Stimulated activated CD4-positive, alpha-beta T cell treated with anti-CD3 and anti-CD28 coated beads, Interleukin-4, amount 100 ng/mL, for 24 hours (primary cell): ENCODE measurements at regions not wholly inside any gene's neighbourhood (a gene's known extent, or its start where the extent isn't known, plus 50 kb on each side); places are given as distances from the start of the nearest gene placed in this dataset.

Source experiments
- DNase-seq: peaks from one replicate; pipeline ENCODE4 v3.0.0-alpha.2; 2020

DNA sequence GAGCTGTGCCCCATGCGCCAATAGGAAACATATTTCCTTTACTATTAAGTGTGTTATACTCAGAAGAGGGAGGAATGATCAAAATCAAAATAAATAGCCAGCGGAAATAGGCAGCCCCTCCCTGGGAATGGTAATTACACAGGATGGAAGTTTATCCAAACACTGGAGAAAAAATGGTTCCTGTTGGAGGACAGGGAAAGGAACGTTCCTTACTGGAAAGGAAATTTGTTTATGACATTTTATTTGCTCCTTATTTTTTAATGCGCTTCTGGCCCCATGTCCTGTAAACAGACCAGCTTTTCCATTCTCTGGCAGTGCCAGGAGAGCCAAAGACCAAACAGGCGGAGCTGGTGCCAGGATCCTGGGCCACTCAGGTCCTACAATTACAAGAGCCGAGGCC, 273.7 kb downstream of the SOX9 start:
- no peak for DNase-seq

DNA sequence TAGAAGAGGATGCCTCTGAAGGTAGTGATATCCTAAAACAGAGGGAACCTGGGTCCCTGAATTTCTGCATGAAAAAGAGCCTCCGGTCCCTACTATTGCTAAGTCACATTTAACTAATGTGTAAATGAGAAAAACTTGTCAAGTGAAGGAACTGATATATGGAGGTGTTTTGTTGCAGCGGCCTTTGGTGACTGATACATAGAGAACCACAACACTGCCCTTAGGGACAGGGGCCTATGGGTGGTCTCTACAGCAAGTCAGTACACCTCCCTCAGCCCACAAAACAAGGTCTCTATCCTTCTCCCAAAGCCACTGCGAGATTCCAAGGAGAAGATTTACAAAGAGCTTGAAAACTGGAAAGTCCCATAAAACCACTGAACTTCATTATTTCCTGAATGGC, 275.3 kb downstream of the SOX9 start:
- no peak for DNase-seq

DNA sequence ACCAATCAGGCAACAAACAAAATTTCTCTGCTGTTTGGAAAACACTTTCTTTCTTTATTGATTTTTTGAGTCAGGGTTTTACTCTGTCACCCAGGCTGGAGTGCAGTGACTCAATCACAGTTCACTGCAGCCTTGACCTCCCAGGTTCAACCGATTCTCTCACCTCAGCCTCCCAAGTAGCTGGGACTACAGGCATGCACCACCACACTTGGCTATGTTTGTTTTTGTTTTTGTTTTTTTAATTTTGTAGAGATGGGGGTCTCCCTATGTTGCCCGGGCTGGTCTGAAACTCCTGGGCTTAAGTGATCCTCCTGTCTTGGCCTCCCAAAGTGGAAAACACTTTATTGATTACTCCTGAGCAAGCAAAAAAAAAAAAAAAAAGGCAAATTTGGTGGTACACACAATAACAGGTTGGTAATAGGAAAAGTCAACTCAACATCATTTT, 276.4 kb downstream of the SOX9 start:
- DNase-seq: no peak

DNA sequence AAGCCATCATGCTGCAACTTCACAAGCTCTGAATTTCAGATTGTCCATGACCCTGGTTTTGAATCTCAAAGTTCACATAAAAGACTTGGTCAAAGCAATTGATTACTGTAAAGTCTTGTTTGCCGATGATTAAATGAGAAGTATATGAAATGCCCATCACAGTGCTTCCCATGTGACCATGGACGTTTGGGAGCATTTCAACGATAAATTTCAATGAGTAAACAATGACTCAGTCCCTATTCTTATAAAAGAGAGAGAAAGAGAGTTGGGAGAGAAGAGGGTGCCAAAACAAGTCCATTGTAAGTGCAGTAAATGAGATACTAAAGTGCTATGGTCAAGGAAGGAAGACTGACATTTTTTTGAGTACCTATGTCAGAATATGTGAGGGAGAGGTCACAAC, 276.9 kb downstream of the SOX9 start:
- DNase-seq: no peak

DNA sequence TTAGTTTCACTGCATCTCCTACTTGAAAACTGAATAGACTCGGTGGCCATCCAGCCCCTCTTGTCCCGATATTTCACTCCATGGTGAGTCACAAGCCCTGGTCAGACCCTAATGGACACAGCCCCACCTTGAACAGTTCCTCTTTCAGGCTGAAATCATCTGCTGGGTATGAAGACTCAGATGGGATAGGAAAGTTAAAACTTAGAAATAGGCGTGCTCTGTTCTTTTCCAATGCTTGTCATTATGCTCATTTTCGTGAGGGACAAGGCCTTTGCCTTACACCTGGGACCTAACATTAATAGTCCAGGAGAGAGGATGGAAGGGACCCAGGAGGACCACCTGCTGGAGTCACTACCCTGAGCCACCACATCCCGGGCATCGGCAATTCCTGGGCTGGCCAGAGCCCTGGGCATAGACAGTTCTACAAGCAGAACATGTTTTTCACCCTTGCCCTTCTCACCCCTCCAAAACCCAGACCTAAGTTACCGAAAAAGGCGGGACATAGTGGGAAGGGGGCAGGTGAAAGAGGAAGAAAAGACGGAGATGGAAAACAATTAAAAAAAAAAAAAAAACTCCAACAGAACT, 278.3 kb downstream of the SOX9 start:
- DNase-seq: no peak

DNA sequence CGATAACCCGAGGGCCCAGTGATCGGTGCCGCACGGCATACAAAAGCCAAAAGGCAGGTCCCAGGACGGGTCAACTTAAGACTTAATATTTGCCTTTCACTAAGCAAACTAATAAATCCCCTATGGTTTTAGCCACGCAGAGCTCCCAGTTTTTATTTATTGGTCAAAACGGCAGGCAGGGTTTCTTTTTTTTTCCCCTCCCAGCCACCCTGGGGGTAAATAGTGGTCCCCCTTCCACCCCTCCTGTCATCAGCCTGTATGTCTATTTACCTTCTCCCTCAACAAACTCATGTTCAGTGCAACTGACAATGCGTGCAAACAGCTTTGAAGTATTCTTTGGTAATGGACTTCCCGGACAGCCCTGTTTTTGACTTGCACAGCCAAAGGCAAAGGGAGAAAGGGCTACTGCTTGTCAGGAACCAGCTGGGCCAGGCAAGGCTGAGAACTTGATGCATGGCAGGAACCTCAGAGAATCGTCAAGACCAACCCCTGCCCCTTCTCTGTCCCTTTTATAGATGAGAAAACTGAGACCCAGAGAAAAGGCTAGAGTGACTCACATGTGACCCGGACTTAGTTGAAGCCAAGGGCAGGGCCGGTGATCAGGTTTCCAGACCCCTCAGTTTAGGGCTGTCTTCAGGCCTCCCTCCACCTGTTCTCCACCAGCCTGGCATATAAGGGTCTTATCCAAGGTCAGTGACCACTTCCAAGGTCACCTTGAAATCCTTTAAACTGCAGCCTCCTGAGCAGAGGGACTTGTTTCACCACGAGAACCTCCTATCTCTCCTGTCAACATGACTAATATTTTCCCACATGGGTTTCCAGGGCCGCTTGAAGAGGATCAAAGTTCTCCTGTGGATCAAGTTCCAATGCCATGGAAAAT, 279.0 kb downstream of the SOX9 start:
- DNase-seq: no peak

DNA sequence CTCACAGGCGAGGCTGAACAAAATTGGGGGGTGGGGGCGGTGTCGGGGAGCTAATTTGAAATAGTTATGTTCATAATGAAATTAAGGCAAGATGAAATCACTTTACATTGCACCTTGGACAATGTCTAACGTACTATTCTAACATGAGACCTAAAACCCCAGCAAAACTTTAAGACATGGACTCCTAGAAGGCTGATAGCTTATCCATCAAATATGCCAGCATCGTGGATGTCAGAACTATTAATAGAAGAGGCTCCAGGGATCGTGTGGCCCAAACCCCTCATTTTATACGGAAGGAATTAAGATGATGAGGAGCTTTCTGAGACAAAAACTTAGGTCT, 279.6 kb downstream of the SOX9 start:
- DNase-seq: no peak

DNA sequence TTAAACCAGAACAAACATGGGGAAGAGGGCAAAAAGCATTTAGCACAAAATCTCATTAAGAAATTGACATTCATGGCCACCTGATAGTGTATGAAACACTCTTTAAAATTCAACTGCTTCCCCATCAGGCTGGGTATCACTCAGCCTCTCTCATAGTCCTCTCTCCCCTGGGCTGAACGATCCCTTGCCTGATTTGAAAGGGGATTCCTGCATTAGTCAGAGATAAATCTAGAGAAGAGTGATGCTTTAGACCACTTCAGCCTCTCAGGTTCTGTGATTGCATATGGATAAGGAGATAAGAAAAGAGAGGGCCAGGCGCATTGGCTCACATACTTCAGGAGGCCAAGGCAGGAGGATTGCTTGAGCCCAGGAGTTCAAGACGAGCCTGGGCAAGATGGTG, 280.0 kb downstream of the SOX9 start:
- DNase-seq: no peak

DNA sequence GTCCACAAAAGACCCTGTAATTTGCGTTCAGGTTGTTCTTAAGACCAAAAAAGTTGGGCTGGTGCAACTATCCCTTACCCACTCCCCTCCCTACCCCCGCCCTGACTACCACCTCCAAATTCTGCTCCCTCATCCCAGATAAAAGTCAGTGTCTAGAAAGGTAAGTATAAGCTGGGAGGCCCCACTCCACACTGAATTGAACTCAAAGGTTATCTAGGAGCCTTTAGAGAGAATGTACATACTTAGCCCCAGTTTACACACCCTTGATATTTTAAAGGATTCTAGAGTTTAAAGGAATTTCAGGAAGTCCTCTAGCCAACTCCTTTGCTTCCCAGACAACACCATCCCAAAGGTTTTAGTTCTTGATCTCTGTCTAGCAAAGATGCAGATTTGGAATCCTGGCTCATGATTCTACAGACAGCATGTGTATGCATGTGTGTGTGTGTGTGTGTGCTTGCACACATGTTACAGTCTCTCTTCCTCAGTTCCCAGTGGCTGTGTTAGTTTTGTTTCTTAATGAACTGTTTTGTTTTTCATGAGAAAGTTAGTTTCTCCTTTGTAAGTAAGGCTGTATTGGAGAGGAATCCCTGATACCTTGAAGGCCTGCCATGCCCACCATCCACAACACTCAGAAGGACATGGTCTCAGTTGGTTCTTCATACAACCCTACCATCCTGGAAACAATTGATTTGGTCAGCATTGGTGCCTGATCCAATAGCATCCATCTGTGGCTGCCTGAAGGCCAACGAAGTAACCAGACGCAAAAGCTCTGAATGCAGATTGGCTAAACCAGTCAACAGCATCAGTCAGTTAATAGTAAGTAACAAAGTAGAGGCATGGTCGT, 281.3 kb downstream of the SOX9 start:
- DNase-seq: no peak

DNA sequence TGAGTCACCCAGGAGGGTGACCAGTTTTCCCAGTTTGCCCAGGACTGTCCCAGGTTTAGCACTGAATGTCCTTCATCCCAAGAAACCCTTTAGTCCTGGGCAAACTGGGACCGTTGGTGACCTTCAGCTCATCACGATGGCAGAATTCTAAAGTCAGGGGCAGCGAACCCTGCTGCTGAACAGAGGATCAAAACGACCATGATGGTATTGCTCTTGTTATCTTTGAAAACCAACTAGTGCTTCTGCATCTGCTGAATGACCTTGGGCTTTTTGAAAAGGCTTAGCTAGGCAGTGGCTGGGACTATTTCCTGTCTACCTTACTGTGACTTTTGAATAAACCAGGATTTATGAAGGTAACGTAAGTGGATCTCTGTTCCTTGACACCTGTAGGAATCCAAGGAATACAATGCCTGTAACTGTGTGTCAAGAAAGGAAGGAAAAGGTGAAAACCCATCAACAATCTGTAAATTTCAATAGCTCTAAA, 281.9 kb downstream of the SOX9 start:
- no peak for DNase-seq

DNA sequence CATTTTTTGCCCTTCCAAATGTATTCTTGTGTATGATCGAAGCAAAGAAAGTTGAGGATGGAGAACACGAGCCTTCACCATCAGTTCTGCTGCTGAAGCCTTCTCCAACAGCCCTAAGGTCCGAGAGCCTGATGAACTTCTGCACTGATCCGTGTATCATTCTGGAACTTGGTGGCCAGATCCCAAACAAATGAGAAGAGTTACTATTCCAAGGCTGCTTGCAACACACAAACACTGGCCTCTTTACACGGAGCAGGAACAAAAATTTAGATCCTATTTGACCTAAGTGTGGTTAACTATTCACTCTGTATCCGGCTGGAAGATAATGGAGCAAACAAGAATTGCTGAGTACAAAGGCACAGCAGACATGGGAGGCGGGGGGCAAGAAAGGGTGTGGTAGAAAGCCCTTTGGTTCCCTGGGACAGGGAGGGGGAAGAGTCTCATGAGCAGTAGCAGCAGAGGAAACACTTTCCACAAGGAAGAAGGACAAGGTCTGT, 282.9 kb downstream of the SOX9 start:
- no peak for DNase-seq

DNA sequence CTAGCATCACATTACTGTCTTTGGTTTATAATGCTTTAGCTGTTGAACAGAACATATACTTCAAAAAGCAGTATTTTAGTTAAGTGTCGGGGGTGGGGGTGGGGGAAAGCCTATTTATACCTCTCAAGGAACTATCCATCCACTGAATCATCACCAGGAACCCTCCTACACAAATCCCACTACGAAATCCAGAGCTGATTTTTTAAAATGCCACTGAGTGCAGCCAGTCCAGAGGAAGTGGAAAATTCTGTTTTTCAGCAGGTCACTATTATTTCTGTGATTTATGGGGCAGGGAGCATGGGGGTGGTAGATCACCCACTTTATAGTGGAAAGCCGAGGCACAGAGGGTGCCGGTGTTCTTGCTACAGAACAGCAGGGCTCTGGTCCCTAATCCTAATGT, 284.1 kb downstream of the SOX9 start:
- DNase-seq: no peak

DNA sequence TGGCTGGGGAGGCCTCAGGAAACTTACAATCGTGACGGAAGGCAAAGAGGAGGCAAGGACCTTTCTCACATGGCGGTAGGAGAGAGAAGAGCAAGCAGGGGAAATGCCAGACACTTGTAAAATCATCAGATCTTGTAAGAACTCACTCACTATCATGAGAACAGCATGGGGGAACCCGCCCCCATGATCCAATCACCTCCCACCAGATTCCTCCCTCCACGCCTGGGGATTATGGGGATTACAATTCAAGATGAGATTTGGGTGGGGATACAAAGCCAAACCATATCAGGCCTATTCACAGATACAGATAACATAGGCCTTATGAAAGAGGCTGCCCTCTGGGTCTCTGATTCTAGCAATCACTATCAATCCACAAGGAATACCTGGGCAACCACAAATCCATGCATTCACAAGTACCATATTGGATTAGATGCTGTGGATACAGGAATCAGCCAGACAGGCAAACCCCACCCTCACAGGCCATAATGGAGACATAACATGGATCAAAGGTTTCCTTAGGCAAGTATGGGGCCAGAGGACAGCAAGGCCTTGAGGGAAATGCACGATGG, 284.9 kb downstream of the SOX9 start:
- DNase-seq: no peak

DNA sequence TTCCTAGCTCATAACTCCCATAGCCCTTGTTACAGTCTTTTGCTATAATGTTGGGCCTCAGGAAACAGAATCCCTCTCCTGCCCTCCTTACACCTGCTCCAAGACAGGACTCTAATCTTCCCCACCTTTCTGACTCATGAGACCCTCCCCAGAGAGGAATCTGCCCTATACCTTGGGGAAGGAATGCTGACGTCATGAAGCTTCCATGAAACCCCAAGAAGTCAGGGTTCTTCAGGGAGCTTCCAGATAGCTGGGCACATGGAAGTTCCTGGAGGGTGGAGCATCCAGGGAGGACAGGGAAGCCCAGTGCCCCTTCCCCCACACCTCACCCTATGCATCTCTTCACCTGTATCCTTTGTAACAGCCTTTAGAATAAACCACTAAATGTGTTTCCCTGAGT, 285.7 kb downstream of the SOX9 start:
- DNase-seq: no peak

DNA sequence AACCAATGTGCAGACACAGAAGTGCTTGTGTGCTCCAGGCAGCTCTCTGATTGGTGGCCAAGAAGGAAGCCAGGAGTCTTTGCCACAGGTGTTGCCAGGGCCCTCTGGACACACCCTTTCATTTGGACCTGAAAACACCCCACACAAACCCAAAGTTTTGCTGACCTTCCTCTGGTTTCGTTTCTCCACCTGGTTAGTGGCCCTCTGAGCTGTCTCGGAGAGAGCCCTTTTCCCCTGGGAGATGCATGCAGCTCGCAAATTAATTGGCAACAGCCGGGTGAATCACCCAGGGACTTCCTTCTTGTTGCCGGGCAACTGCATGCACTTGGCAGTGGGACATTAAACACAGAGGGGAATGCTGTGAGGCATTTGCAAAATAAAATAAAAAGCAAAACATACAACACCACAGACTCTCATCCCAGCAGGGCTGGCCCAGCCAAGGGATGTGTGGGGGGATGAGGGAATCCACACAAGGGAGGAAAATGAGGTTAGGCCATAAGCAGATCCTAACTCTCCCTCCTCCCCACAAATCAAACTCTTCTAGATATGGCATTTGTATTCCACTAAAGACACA, 286.6 kb downstream of the SOX9 start:
- no peak for DNase-seq

DNA sequence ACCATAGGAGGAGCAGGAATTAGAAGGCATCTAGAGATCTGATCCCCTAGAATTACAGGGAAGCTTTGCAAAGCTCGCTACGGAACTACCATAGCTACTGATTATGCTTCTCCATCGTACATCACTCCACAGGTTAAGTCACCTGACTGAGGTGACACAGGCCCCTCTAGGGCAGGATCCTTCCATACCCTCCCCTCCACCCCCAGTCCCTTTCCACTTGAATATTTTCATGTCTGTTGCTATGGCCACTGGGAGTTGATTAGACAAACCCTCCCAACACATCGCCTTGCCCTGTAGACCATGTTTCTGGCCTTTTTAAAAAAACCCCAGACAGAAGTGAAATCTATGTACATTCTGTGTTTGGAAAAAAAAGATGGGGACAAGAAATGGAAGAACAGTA, 287.1 kb downstream of the SOX9 start:
- DNase-seq: no peak

DNA sequence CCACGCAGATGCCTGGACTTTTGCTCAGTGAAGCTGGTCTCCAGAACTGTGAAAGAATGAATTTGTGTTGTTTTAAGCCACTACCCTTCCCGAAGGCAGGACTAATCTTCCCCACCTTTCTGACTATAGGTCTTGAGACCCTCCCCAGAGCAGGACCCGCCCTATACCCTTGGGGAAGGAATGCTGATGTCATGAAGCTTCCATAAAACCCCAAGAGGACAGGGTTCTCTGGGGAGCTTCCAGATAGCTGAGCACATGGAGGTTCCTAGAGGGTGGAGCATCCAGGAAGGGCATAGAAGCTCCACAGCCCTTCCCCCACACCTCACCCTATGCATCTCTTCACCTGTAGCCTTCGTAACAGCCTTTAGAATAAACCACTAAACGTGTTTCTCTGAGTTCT, 287.8 kb downstream of the SOX9 start:
- DNase-seq: no peak

DNA sequence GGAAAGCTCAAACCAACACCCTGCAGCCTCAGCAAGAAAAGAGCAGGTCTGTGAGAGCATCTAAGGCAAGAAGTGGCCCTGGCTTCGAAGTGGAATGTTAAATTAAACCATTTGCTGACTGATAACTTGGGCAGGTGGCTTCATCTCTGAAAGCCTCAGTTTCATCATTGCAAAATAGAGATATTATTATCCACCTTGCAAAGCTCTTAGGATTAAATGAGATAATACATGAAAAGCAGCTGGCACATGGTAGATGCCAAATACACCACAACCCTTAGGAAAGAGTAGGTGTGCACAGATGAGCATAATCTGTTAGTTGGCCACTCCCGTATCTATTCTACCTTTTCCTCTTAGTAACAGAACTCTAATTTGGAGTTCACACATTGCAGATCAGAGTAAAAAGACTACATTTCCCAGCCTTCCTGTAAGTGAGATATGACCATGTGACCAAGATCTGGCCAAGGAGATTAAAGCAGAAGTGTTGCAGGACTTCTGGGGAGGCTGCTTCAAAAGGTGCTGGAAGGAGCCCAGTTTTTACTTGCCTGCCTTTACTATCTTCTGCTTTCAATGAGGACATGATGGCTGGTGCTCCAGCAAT, 288.7 kb downstream of the SOX9 start:
- no peak for DNase-seq

DNA sequence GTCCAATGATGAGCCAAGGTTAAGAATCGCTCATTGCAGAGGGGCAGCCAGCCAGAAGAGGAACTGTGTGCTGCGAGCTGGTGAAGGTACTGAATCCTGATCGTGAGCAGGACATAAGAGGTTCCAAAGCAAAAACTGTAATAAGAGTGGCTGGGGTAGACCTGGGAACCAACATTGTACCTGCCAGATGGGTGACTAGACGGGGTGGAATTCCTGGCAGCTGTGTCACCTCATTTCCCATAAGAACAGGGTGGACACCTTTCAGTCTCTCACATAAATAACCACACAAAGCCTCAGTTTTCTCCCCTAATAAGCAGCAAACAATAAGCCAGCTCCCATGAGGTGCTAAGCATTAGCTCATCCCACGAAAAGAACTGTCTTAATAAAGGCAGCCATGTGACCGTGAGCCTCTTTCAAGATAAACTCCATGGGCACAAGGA, 290.3 kb downstream of the SOX9 start:
- DNase-seq: no peak

DNA sequence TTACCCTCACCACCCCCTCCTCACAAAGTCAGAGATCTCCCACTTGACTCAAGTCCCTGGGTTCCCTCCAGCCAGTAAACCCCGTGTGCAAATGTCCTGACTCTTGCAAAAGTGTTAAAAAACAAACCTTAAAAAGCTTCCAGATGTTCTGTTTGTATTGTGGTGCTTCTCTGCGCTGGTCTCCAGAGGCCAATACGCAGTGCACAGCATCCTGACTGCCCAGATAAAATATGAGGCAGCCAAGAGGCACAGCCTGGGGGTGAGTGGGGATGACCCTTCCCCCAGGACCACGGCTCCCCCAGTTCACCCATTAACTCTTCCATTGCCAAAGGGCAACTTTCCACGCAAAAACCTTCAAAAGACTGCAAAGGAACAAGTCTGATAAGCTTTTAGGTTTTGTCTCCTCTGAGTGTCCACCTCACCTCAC, 291.8 kb downstream of the SOX9 start:
- DNase-seq: no peak

DNA sequence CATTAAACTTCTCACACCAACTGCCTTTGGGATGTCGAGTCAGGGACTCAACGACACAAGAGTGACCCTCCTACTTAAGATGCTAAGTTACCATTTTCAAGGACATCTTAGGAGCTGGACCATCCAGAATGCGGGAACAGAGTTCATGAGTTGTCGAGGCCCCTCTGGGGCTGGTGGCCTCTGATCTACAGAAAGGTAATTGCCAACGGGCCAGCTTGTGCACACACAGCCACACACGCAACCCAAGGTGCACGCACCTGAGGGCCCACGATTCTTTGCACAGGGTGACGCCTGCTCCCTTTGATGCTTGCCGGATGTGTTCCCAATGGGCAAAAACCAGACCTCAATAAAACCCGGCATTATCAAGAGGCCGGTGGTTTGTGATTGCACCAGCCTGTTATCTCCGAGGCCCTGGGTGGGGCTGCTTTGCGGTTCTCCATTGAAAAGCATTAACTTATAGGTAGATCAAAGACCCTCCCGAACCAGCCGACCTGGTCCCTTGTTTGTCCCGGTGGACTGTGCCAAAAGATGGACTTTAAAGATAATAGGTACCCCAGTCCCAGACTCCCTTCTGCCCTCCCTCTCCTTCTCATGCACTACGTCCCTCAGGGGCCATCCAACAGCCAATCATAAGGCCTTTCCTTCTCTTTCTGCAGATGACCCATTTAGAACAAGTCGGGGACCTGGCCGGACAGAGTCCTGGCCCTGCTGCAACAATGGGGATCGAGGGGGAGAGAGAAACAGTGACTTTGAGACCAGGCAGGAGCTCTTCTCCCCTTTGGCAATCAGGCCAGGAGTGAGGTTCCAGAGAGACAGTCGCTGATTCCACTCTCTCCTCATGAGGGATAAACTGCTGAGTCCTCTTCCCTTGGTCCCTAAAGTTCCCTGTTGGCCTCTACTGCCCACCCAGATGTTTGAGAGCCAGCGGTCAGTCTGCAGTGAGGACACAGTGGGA, 292.5 kb downstream of the SOX9 start:
- DNase-seq: no peak
